HCT116 (cell line): ENCODE measurements at regions not wholly inside any gene's neighbourhood (a gene's known extent, or its start where the extent isn't known, plus 50 kb on each side); places are given as distances from the start of the nearest gene placed in this dataset.

Source experiments
- ATAC-seq: fragments of 200-7000 bp; cut with Tn5 transposase; 2 replicates; pipeline ENCODE4 v1.9.1; 2020; ENCODE audit warnings: mild to moderate bottlenecking, moderate library complexity
- BruUV-seq: library from RNA; stranded (reverse); fragments of 400-500 nt; replicated peaks from 2 replicates; lab custom pipeline; 2021; lab: Mats Ljungman, UMichigan
- CTCF ChIA-PET: fragments of 300-600 bp; sonication (Branson Sonifier 250); formaldehyde crosslinking; loops from one replicate; lab custom pipeline; 2021; ENCODE audit warnings: antibody characterized with exemption; lab: Charles Lee
- POLR2A ChIA-PET: fragments of 300-600, 350-600 bp; sonication (Branson Sonifier 250); formaldehyde crosslinking; loops from one replicate; lab custom pipeline; 2021; ENCODE audit warnings: antibody characterized with exemption; lab: Charles Lee
- RAD21 ChIA-PET, 2 experiments: fragments of 300-600 bp; sonication (Branson Sonifier 250); formaldehyde crosslinking; loops; one replicate each; lab custom pipeline; 2023; ENCODE audit warnings: low total read pairs in 2 of 2; ENCODE audit not compliant: uncharacterized antibody in 2 of 2, unreplicated experiment in 2 of 2, low non-redundant PET in 1 of 2; lab: Charles Lee
- DNase-seq: peaks from one replicate; pipeline ENCODE4 v3.0.0-alpha.2; 2010; ENCODE audit warnings: low read depth, low spot score
- H2AFZ ChIP-seq: fragments of 200-600 bp; shearing (Covaris generic), sonication (generic); 2 replicates; pipeline ENCODE4 v1.6.1; 2017; ENCODE audit warnings: low read depth, mixed run types, mixed read lengths, antibody characterized with exemption, low read length; ENCODE audit not compliant: poor library complexity, severe bottlenecking
- H3K27ac ChIP-seq: 2 replicates; pipeline ENCODE4 v1.5.1; 2012; ENCODE audit warnings: low read depth, low read length
- H3K27me3 ChIP-seq: fragments of 200-600 bp; sonication (generic); 2 replicates; pipeline ENCODE4 v1.6.1; 2016; ENCODE audit warnings: mixed run types, low read length, mixed read lengths; ENCODE audit not compliant: insufficient read depth
- H3K36me3 ChIP-seq, 2 experiments: fragments of 200-500 bp in 1 of 2; fragments of 200-600 bp in 1 of 2; sonication (Bioruptor generic) in 1 of 2; sonication (generic) in 1 of 2; 2 replicates each; pipeline versions ENCODE4 v1.5.1 to v1.6.1; 2014 to 2016; ENCODE audit warnings: low read length in 2 of 2, inconsistent platforms in 1 of 2, mixed read lengths in 1 of 2, mixed run types in 1 of 2; ENCODE audit not compliant: insufficient read depth in 2 of 2, control insufficient read depth in 1 of 2
- H3K4me1 ChIP-seq, 2 experiments: fragments of 200-600 bp in 1 of 2; sonication (generic) in 1 of 2; 2 replicates each; pipeline versions ENCODE4 v1.5.1 to v1.6.1; 2012 to 2017; ENCODE audit warnings: low read length in 2 of 2, inconsistent platforms in 1 of 2, mild to moderate bottlenecking in 1 of 2, mixed read lengths in 1 of 2, mixed run types in 1 of 2, moderate library complexity in 1 of 2; ENCODE audit not compliant: insufficient read depth in 2 of 2, control insufficient read depth in 1 of 2
- H3K4me2 ChIP-seq: fragments of 200-600 bp; sonication (generic); 2 replicates; pipeline ENCODE4 v1.6.1; 2017; ENCODE audit warnings: mixed run types, low read length, mixed read lengths
- H3K4me3 ChIP-seq, 2 experiments: fragments of 200-600 bp in 1 of 2; sonication (generic) in 1 of 2; replicated peaks in 1 of 2; 2 replicates each; pipeline ENCODE4 v1.5.1; 2011 to 2016; ENCODE audit warnings: low read length in 2 of 2, control low read depth in 1 of 2, low read depth in 1 of 2, mild to moderate bottlenecking in 1 of 2, mixed read lengths in 1 of 2, mixed run types in 1 of 2
- H3K79me2 ChIP-seq: fragments of 200-600 bp; sonication (generic); 2 replicates; pipeline ENCODE4 v1.6.1; 2017; ENCODE audit warnings: mild to moderate bottlenecking, mixed run types, low read length, moderate library complexity, mixed read lengths; ENCODE audit not compliant: insufficient read depth
- H3K9ac ChIP-seq: fragments of 200-600 bp; sonication (generic); 2 replicates; pipeline ENCODE4 v1.6.1; 2016; ENCODE audit warnings: low read length, mixed read lengths
- H3K9me2 ChIP-seq: fragments of 200-600 bp; sonication (generic), shearing (Covaris generic); 2 replicates; pipeline ENCODE4 v1.6.1; 2017; ENCODE audit warnings: mixed run types, mild to moderate bottlenecking, moderate library complexity; ENCODE audit not compliant: insufficient read depth
- H3K9me3 ChIP-seq, 2 experiments: fragments of 200-500 bp in 1 of 2; fragments of 200-600 bp in 1 of 2; sonication (Bioruptor generic) in 1 of 2; sonication (generic) in 1 of 2; 2 replicates each; pipeline ENCODE4 v1.6.1; 2014 to 2017; ENCODE audit warnings: low read length in 2 of 2, mixed read lengths in 2 of 2, inconsistent platforms in 1 of 2, low read depth in 1 of 2, mild to moderate bottlenecking in 1 of 2, mixed run types in 1 of 2, moderate library complexity in 1 of 2; ENCODE audit not compliant: control insufficient read depth in 1 of 2, insufficient read depth in 1 of 2
- H4K20me1 ChIP-seq: fragments of 200-600 bp; sonication (generic), shearing (Covaris generic); 2 replicates; pipeline ENCODE4 v1.6.1; 2017; ENCODE audit warnings: mixed run types, mild to moderate bottlenecking, moderate library complexity; ENCODE audit not compliant: insufficient read depth
- EGR1 ChIP-seq: IDR thresholded peaks from 2 replicates; pipeline ENCODE4 v1.6.1; 2012; ENCODE audit warnings: low read depth
- EZH2 ChIP-seq: fragments of 200-600 bp; sonication (generic); IDR thresholded peaks from 2 replicates; pipeline ENCODE4 v1.6.1; 2017; ENCODE audit warnings: antibody characterized with exemption, mixed run types
- EZH2phosphoT487 ChIP-seq: fragments of 200-600 bp; IDR thresholded peaks from 2 replicates; pipeline ENCODE4 v1.6.1; 2018; ENCODE audit warnings: antibody characterized with exemption, borderline replicate concordance
- FOSL1 ChIP-seq: IDR thresholded peaks from 2 replicates; pipeline ENCODE4 v1.6.1; 2012; ENCODE audit warnings: low read depth
- RAD21 ChIP-seq: IDR thresholded peaks from 2 replicates; pipeline ENCODE4 v1.6.1; 2012; ENCODE audit warnings: low read depth, mild to moderate bottlenecking
- YY1 ChIP-seq: IDR thresholded peaks from 2 replicates; pipeline ENCODE4 v1.6.1; 2011; ENCODE audit warnings: low read length, low read depth, moderate library complexity, mild to moderate bottlenecking; ENCODE audit not compliant: insufficient replicate concordance; ENCODE audit errors: extremely low read depth
- ZNF274 ChIP-seq: fragments of 200-500 bp; sonication (Bioruptor generic); IDR thresholded peaks from 2 replicates; pipeline ENCODE4 v1.6.1; 2014; ENCODE audit warnings: mild to moderate bottlenecking, low read depth, low read length, inconsistent platforms
- intact Hi-C: fragments of 100-400 bp; cut with micrococcal nuclease; formaldehyde crosslinking; loops from 2 replicates; pipeline ENCODE4 v1.10.0; 2022
- TF ChIP-seq, protein P1 (sequence below), 3 experiments: fragments of 200-600 bp in 1 of 3; sonication (generic) in 1 of 3; IDR thresholded peaks in 2 of 3; conservative IDR thresholded peaks in 1 of 3; 2 replicates each; pipeline ENCODE4 v1.5.1; 2012 to 2017; ENCODE audit warnings: low read depth in 2 of 3, low read length in 2 of 3, antibody characterized with exemption in 1 of 3, borderline replicate concordance in 1 of 3, control low read depth in 1 of 3, mild to moderate bottlenecking in 1 of 3, mixed read lengths in 1 of 3, mixed run types in 1 of 3, moderate library complexity in 1 of 3; ENCODE audit not compliant: insufficient read depth in 1 of 3
- TF ChIP-seq, protein P2 (sequence below): IDR thresholded peaks from 2 replicates; pipeline ENCODE4 v1.6.1; 2012; ENCODE audit warnings: low read depth

DNA sequence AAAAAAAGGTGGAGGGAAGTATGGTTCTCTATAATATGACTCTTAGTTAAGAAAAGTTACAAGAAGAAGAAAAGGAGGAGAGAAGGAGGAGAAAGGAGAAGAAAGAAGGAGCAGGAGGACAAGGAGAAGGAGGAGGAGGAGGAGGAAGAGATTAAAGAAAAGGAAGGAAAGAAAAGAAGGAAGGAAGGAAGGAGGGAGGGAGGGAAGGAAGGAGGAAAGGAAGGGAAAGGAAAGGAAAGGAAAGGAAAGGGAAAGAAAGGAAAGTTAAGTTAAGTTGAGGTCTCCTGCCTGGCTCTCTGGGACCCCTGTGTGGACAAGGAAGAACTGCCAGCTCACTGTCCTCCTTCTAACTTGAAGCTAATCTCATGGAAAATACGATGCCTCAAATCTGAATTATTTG lies 429.5 kb downstream of the TSHZ3 start (continued):
- TF ChIP-seq, protein P1, sequence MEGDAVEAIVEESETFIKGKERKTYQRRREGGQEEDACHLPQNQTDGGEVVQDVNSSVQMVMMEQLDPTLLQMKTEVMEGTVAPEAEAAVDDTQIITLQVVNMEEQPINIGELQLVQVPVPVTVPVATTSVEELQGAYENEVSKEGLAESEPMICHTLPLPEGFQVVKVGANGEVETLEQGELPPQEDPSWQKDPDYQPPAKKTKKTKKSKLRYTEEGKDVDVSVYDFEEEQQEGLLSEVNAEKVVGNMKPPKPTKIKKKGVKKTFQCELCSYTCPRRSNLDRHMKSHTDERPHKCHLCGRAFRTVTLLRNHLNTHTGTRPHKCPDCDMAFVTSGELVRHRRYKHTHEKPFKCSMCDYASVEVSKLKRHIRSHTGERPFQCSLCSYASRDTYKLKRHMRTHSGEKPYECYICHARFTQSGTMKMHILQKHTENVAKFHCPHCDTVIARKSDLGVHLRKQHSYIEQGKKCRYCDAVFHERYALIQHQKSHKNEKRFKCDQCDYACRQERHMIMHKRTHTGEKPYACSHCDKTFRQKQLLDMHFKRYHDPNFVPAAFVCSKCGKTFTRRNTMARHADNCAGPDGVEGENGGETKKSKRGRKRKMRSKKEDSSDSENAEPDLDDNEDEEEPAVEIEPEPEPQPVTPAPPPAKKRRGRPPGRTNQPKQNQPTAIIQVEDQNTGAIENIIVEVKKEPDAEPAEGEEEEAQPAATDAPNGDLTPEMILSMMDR (IDR thresholded peaks at IDR 0.05 in 2 of 3, conservative IDR thresholded peaks at IDR 0.05 in 1 of 3; ENCODE audit: borderline replicate concordance in 1 of 3, insufficient read depth in 1 of 3, low read depth in 2 of 3, low read length in 2 of 3) = no peak
- no peak for TF ChIP-seq FOSL1
- TF ChIP-seq, all 23 proteins: peak for 0

DNA sequence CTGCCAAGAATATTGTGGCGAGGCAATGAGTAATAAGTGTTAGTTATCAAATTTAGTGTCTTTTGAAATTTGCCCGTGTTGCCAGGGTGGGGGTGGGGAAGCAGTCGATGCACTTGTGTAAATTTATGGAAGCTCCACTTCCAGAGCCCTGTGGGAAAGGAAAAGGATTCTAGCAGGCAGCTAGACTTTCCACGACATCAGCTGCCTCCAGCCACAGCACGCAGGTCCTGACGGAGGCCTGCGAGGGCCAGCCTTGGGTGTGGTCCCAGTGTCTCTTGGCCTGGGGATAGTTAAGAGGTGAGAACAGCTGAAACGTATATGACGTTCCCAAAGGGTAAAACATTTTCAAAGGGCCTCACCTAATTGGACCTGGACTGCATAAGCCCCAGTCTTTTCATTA lies 433.0 kb downstream of the TSHZ3 start:
- Histone ChIP-seq H3K27me3 (no peaks in the 10 kb centered on the region), H2AFZ (no peak overlapping the region), H3K9me2 (no peaks in the 10 kb centered on the region), H3K36me3 (no peaks in the 10 kb centered on the region), H3K4me1 (no peaks in the 10 kb centered on the region), H3K79me2 (no peaks in the 10 kb centered on the region), H3K4me2 (no peak overlapping the region), H3K9me3 (peaks cover 0 to 44% of the 10 kb centered on the region in 2 experiments; a peak in 2 of 4 replicates), H3K27ac (no peak overlapping the region), H3K9ac (no peak overlapping the region), H3K4me3 (no peak overlapping the region), H4K20me1 (no peaks in the 10 kb centered on the region)
- POLR2A ChIA-PET = no interaction called here
- DNase-seq = no peak
- no peak for ATAC-seq
- RAD21 ChIA-PET = no interaction called here
- no peak for TF ChIP-seq EZH2phosphoT487
- TF ChIP-seq, protein P1 (IDR thresholded peaks at IDR 0.05 in 2 of 3, conservative IDR thresholded peaks at IDR 0.05 in 1 of 3; ENCODE audit: borderline replicate concordance in 1 of 3, insufficient read depth in 1 of 3, low read depth in 2 of 3, low read length in 2 of 3) = no peak
- TF ChIP-seq RAD21 = no peak
- no peak for TF ChIP-seq EGR1
- TF ChIP-seq YY1 = no peak
- TF ChIP-seq, protein P2, sequence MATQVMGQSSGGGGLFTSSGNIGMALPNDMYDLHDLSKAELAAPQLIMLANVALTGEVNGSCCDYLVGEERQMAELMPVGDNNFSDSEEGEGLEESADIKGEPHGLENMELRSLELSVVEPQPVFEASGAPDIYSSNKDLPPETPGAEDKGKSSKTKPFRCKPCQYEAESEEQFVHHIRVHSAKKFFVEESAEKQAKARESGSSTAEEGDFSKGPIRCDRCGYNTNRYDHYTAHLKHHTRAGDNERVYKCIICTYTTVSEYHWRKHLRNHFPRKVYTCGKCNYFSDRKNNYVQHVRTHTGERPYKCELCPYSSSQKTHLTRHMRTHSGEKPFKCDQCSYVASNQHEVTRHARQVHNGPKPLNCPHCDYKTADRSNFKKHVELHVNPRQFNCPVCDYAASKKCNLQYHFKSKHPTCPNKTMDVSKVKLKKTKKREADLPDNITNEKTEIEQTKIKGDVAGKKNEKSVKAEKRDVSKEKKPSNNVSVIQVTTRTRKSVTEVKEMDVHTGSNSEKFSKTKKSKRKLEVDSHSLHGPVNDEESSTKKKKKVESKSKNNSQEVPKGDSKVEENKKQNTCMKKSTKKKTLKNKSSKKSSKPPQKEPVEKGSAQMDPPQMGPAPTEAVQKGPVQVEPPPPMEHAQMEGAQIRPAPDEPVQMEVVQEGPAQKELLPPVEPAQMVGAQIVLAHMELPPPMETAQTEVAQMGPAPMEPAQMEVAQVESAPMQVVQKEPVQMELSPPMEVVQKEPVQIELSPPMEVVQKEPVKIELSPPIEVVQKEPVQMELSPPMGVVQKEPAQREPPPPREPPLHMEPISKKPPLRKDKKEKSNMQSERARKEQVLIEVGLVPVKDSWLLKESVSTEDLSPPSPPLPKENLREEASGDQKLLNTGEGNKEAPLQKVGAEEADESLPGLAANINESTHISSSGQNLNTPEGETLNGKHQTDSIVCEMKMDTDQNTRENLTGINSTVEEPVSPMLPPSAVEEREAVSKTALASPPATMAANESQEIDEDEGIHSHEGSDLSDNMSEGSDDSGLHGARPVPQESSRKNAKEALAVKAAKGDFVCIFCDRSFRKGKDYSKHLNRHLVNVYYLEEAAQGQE = no peak
- TF ChIP-seq ZNF274 = no peak
- no peak for TF ChIP-seq EZH2
- no TSS peak for BruUV-seq
- intact Hi-C loops = no loop called here
- CTCF ChIA-PET = no interaction called here
